ENCODE measurements at regions not wholly inside any gene's neighbourhood (a gene's known extent, or its start where the extent isn't known, plus 50 kb on each side); places are given as distances from the start of the nearest gene placed in this dataset.

- no peak overlapping the region for H3K4me2 ChIP-seq (ENCODE audit: low read depth, low read length)
- BruUV-seq (replicated peaks), result no TSS peak
- H2AK9ac ChIP-seq (replicated peaks; ENCODE audit: low read depth, low read length, poor library complexity), result no peak overlapping the region
- no peak overlapping the region for H4K91ac ChIP-seq (ENCODE audit: insufficient read depth, low read depth, low read length)
- no peak overlapping the region for H3K56ac ChIP-seq (ENCODE audit: extremely low read depth, insufficient read depth, low read length)
- H2BK5ac ChIP-seq (ENCODE audit: low read depth, low read length, poor library complexity, severe bottlenecking), result no peak overlapping the region
- no peak overlapping the region for H3K4ac ChIP-seq (ENCODE audit: low read depth, low read length)
- no peak for ATAC-seq (ENCODE audit: low read depth)
- no peak overlapping the region for H3K27ac ChIP-seq (ENCODE audit: insufficient read depth, low read length)
- no peaks in the 10 kb centered on the region for H3K27me3 ChIP-seq (ENCODE audit: control insufficient read depth, insufficient read depth, low read length)
- H3K4me3 ChIP-seq (ENCODE audit: insufficient read depth, low read depth, low read length), result no peak overlapping the region
- no peaks in the 10 kb centered on the region for H3K36me3 ChIP-seq (ENCODE audit: control insufficient read depth, insufficient read depth, low read length)
- intact Hi-C loops (cut with micrococcal nuclease), result no loop called here
- no peak overlapping the region for H3K23ac ChIP-seq (ENCODE audit: low read depth, low read length)
- H3K18ac ChIP-seq (ENCODE audit: low read depth, low read length), result no peak overlapping the region
- no peak overlapping the region for H4K5ac ChIP-seq (ENCODE audit: low read depth, low read length)
- no peak for DNase-seq
- H3K9me3 ChIP-seq (ENCODE audit: control insufficient read depth, insufficient read depth, low read length), result peaks cover 1% of the 10 kb centered on the region; the same call in 1 of the 2 replicates
- no peak overlapping the region for H3K9ac ChIP-seq (ENCODE audit: low read depth, low read length)
- dilution Hi-C loops (cut with HindIII; ENCODE audit: low sequenced_read_pairs, unreplicated experiment), result no loop called here
- H3K9me1 ChIP-seq (ENCODE audit: insufficient read depth, low read length), result no peaks in the 10 kb centered on the region
- H4K20me1 ChIP-seq (ENCODE audit: insufficient read depth, low read length), result no peaks in the 10 kb centered on the region
- no peak overlapping the region for H2BK15ac ChIP-seq (ENCODE audit: low read depth, low read length)
- in situ Hi-C loops (cut with MboI; ENCODE audit: low sequenced_read_pairs), result no loop called here
- ChIA-PET CTCF (no interaction called here), POLR2A (ENCODE audit: unreplicated experiment) (no interaction called here)
- H2BK20ac ChIP-seq (ENCODE audit: low read depth, low read length), result no peak overlapping the region
- no peaks in the 10 kb centered on the region for H3K4me1 ChIP-seq (ENCODE audit: control insufficient read depth, insufficient read depth, low read length)
- H3K14ac ChIP-seq (replicated peaks; ENCODE audit: low read depth, low read length), result no peak overlapping the region
- H3K79me1 ChIP-seq (ENCODE audit: low read depth in 1 of 2, low read length in 2 of 2), result no peaks in the 10 kb centered on the region
- H2AK5ac ChIP-seq (ENCODE audit: low read depth, low read length), result no peak overlapping the region
- TF ChIP-seq CHD1 (IDR thresholded peaks at IDR 0.05; ENCODE audit: low read depth, low read length), result no peak
- TF ChIP-seq CEBPB (IDR thresholded peaks at IDR 0.05; ENCODE audit: low read depth, low read length), result no peak
- TF ChIP-seq MXI1 (IDR thresholded peaks at IDR 0.05; ENCODE audit: borderline replicate concordance, low read depth, low read length), result no peak
- no peak for TF ChIP-seq RFX5 (IDR thresholded peaks at IDR 0.05; ENCODE audit: low read depth, low read length)
- TF ChIP-seq ELK1 (IDR thresholded peaks at IDR 0.05; ENCODE audit: borderline replicate concordance, low read depth, low read length), result no peak
- TF ChIP-seq RCOR1 (IDR thresholded peaks at IDR 0.05; ENCODE audit: insufficient replicate concordance, low read length), result no peak
- no peak for TF ChIP-seq BHLHE40 (IDR thresholded peaks at IDR 0.05; ENCODE audit: low read depth, low read length)
- TF ChIP-seq RAD21 (IDR thresholded peaks at IDR 0.05; ENCODE audit: low read length), result no peak
- no peak for TF ChIP-seq USF2 (IDR thresholded peaks at IDR 0.05; ENCODE audit: low read depth, low read length)
- TF ChIP-seq NFE2L2 (IDR thresholded peaks at IDR 0.05; ENCODE audit: low read depth, low read length), result no peak
- no peak overlapping the region for H2BK120ac ChIP-seq (ENCODE audit: low read depth, low read length)
- 40% methylated on average over 1 of the region's 4 CpGs; no CpG with 5 or more reads in 1 of the 2 experiments for WGBS, 2 experiments (ENCODE audit: extremely low coverage in 2 of 2, insufficient read length in 1 of 2)
- no peak overlapping the region for H4K8ac ChIP-seq (ENCODE audit: low read depth in 2 of 2, low read length in 2 of 2)
- no peak overlapping the region for H2AFZ ChIP-seq (replicated peaks; ENCODE audit: low read length, poor library complexity)
Measured at GRCh38 chr4:45751877-45752530, 371.9 kb downstream of the GABRG1 start.

Data from IMR-90 (cell line).